H7 (cell line): ENCODE measurements at regions not wholly inside any gene's neighbourhood (a gene's known extent, or its start where the extent isn't known, plus 50 kb on each side); places are given as distances from the start of the nearest gene placed in this dataset.
A peak's percentile ranks its signal among the peaks of the same experiment; 100 is the strongest.

Experiments used
- DNase-seq: peaks from one replicate; pipeline ENCODE4 v3.0.0; 2012
- H3K27me3 ChIP-seq: 2 replicates; pipeline ENCODE4 v1.6.0; 2011; ENCODE audit warnings: mild to moderate bottlenecking, low read length; ENCODE audit not compliant: control insufficient read depth, insufficient read depth
- H3K36me3 ChIP-seq: replicated peaks from 2 replicates; pipeline ENCODE4 v1.5.1; 2011; ENCODE audit warnings: low read length; ENCODE audit not compliant: control insufficient read depth, insufficient read depth
- H3K4me3 ChIP-seq: 2 replicates; pipeline ENCODE4 v1.5.1; 2011; ENCODE audit warnings: low read depth, mild to moderate bottlenecking, control low read depth, low read length, moderate library complexity; ENCODE audit not compliant: insufficient read depth

- no peaks in the 10 kb centered on the region for H3K36me3 ChIP-seq
- H3K27me3 ChIP-seq = no peaks in the 10 kb centered on the region
- H3K4me3 ChIP-seq = no peak overlapping the region
- DNase-seq = no peak
Measured at GRCh38 chr10:2974083-2974482, 93.3 kb upstream of the PFKP start.

- H3K27me3 ChIP-seq = no peaks in the 10 kb centered on the region
- H3K36me3 ChIP-seq = no peaks in the 10 kb centered on the region
- H3K4me3 ChIP-seq = no peak overlapping the region
- DNase-seq = no peak
Measured at GRCh38 chr10:2972810-2973209, 94.5 kb upstream of the PFKP start.

- H3K36me3 ChIP-seq = no peaks in the 10 kb centered on the region
- no peak for DNase-seq
- no peaks in the 10 kb centered on the region for H3K27me3 ChIP-seq
- no peak overlapping the region for H3K4me3 ChIP-seq
Measured at GRCh38 chr10:2972216-2972615, 95.1 kb upstream of the PFKP start.

- H3K4me3 ChIP-seq = no peak overlapping the region
- H3K36me3 ChIP-seq = no peaks in the 10 kb centered on the region
- DNase-seq = no peak
- H3K27me3 ChIP-seq = no peaks in the 10 kb centered on the region
Measured at GRCh38 chr10:2970190-2970823, 97.0 kb upstream of the PFKP start.

- Histone ChIP-seq H3K27me3 (no peaks in the 10 kb centered on the region), H3K4me3 (no peak overlapping the region), H3K36me3 (no peaks in the 10 kb centered on the region)
- no peak for DNase-seq
Measured at GRCh38 chr10:2968401-2969058, 98.8 kb upstream of the PFKP start.

- Histone ChIP-seq H3K27me3 (no peaks in the 10 kb centered on the region), H3K4me3 (no peak overlapping the region), H3K36me3 (no peaks in the 10 kb centered on the region)
- no peak for DNase-seq
Measured at GRCh38 chr10:2966134-2966533, 101.2 kb upstream of the PFKP start.

GRCh38 chr10:2964632-2965296, 102.6 kb upstream of the PFKP start:
- DNase-seq = no peak
- no peaks in the 10 kb centered on the region for H3K36me3 ChIP-seq
- no peaks in the 10 kb centered on the region for H3K27me3 ChIP-seq
- H3K4me3 ChIP-seq = no peak overlapping the region

- peak; percentile 65 for DNase-seq
- Histone ChIP-seq H3K4me3 (no peak overlapping the region), H3K36me3 (no peaks in the 10 kb centered on the region), H3K27me3 (no peaks in the 10 kb centered on the region)
Measured at GRCh38 chr10:2963889-2964631, 103.3 kb upstream of the PFKP start.

GRCh38 chr10:2962194-2962593, 105.2 kb upstream of the PFKP start:
- DNase-seq = no peak
- H3K36me3 ChIP-seq = no peaks in the 10 kb centered on the region
- no peaks in the 10 kb centered on the region for H3K27me3 ChIP-seq
- no peak overlapping the region for H3K4me3 ChIP-seq

- Histone ChIP-seq H3K36me3 (no peaks in the 10 kb centered on the region), H3K27me3 (no peaks in the 10 kb centered on the region), H3K4me3 (no peak overlapping the region)
- DNase-seq = no peak
Measured at GRCh38 chr10:2958659-2959058, 108.7 kb upstream of the PFKP start.

- DNase-seq = no peak
- Histone ChIP-seq H3K27me3 (no peaks in the 10 kb centered on the region), H3K4me3 (no peak overlapping the region), H3K36me3 (no peaks in the 10 kb centered on the region)
Measured at GRCh38 chr10:2957785-2958184, 109.6 kb upstream of the PFKP start.

GRCh38 chr10:2955064-2955463, 112.3 kb upstream of the PFKP start:
- Histone ChIP-seq H3K27me3 (no peaks in the 10 kb centered on the region), H3K36me3 (no peaks in the 10 kb centered on the region), H3K4me3 (no peak overlapping the region)
- no peak for DNase-seq

GRCh38 chr10:2953495-2953894, 113.9 kb upstream of the PFKP start:
- H3K36me3 ChIP-seq = no peaks in the 10 kb centered on the region
- H3K4me3 ChIP-seq = no peak overlapping the region
- no peaks in the 10 kb centered on the region for H3K27me3 ChIP-seq
- no peak for DNase-seq

- DNase-seq = no peak
- Histone ChIP-seq H3K36me3 (no peaks in the 10 kb centered on the region), H3K4me3 (no peak overlapping the region), H3K27me3 (no peaks in the 10 kb centered on the region)
Measured at GRCh38 chr10:2951235-2951835, 116.0 kb upstream of the PFKP start.
